ENCODE measurements at regions not wholly inside any gene's neighbourhood (a gene's known extent, or its start where the extent isn't known, plus 50 kb on each side); places are given as distances from the start of the nearest gene placed in this dataset.

GRCh38 chr13:18991060-18991459, 190.6 kb downstream of the TUBA3C start:
- peaks cover 64% of the 10 kb centered on the region for H3K9me3 ChIP-seq (ENCODE audit: control insufficient read depth, low read depth, low read length)
- H3K79me1 ChIP-seq (ENCODE audit: insufficient read depth, low read depth, low read length, poor library complexity, severe bottlenecking): no peaks in the 10 kb centered on the region
- H2BK120ac ChIP-seq (ENCODE audit: low read depth, low read length, poor library complexity, severe bottlenecking): no peak overlapping the region
- H4K8ac ChIP-seq (replicated peaks; ENCODE audit: insufficient read length, low read depth, low read length): no peak overlapping the region
- H3K79me2 ChIP-seq (ENCODE audit: insufficient read depth, low read length): no peaks in the 10 kb centered on the region
- Mint-ChIP-seq H3K36me3 (ENCODE audit: insufficient read depth in 1 of 3, low read depth in 3 of 3) (peaks cover 38 to 62% (median 52%) of the 10 kb centered on the region in 3 experiments), H3K9me3 (peaks cover 98% of the 10 kb centered on the region in 2 experiments), H3K4me3 (no peak overlapping the region), H3K4me1 (no peaks in the 10 kb centered on the region), H3K27ac (no peak overlapping the region), H3K27me3 (ENCODE audit: low read depth) (peaks cover 10% of the 10 kb centered on the region)
- no peak overlapping the region for H3K18ac ChIP-seq (ENCODE audit: insufficient read length, low read depth, low read length)
- H2BK5ac ChIP-seq (ENCODE audit: insufficient read length, low read length): no peak overlapping the region
- no peak overlapping the region for H3K56ac ChIP-seq (ENCODE audit: insufficient read length, low read depth, low read length)
- no peak overlapping the region for H2BK15ac ChIP-seq (ENCODE audit: low read depth, low read length)
- WGBS (ENCODE audit: extremely low coverage, insufficient read length, low lambda C conversion rate): no CpG with 5 or more reads among the region's 2 CpGs
- H3K14ac ChIP-seq (ENCODE audit: insufficient read depth, low read length): no peak overlapping the region
- H3K9ac ChIP-seq (ENCODE audit: extremely low read depth, insufficient read length, low read length): no peak overlapping the region
- H3K23ac ChIP-seq (ENCODE audit: insufficient read length, low read depth, low read length): no peak overlapping the region
- no peak overlapping the region for H2BK20ac ChIP-seq (ENCODE audit: low read depth, low read length, poor library complexity, severe bottlenecking)
- H2AFZ ChIP-seq (ENCODE audit: low read length): no peak overlapping the region
- H2BK12ac ChIP-seq (ENCODE audit: insufficient read length, low read depth, low read length): no peak overlapping the region
- no peak for DNase-seq
- H3K4me1 ChIP-seq (ENCODE audit: insufficient read depth, low read length): no peaks in the 10 kb centered on the region
- no peak overlapping the region for H2AK5ac ChIP-seq (ENCODE audit: insufficient read length, low read length)
- H3T11ph ChIP-seq (ENCODE audit: low read length): no peak overlapping the region
- H4K91ac ChIP-seq (ENCODE audit: insufficient read length, low read depth, low read length): no peak overlapping the region
- H4K5ac ChIP-seq (ENCODE audit: insufficient read length, low read depth, low read length): no peak overlapping the region
- TF ChIP-seq, protein P1, sequence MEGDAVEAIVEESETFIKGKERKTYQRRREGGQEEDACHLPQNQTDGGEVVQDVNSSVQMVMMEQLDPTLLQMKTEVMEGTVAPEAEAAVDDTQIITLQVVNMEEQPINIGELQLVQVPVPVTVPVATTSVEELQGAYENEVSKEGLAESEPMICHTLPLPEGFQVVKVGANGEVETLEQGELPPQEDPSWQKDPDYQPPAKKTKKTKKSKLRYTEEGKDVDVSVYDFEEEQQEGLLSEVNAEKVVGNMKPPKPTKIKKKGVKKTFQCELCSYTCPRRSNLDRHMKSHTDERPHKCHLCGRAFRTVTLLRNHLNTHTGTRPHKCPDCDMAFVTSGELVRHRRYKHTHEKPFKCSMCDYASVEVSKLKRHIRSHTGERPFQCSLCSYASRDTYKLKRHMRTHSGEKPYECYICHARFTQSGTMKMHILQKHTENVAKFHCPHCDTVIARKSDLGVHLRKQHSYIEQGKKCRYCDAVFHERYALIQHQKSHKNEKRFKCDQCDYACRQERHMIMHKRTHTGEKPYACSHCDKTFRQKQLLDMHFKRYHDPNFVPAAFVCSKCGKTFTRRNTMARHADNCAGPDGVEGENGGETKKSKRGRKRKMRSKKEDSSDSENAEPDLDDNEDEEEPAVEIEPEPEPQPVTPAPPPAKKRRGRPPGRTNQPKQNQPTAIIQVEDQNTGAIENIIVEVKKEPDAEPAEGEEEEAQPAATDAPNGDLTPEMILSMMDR (conservative IDR thresholded peaks at IDR 0.05): no peak
- no peak overlapping the region for H3K4me2 ChIP-seq (ENCODE audit: insufficient read depth, insufficient read length, low read length)
- H4K20me1 ChIP-seq (ENCODE audit: control insufficient read depth, insufficient read depth, insufficient read length): no peaks in the 10 kb centered on the region
- H3K27me3 ChIP-seq (ENCODE audit: insufficient read depth, low read length): no peaks in the 10 kb centered on the region
- no peak overlapping the region for H3K27ac ChIP-seq (ENCODE audit: insufficient read length, low read depth, low read length)
- H3K4ac ChIP-seq (ENCODE audit: low read depth, low read length): no peak overlapping the region
- H3K23me2 ChIP-seq (ENCODE audit: insufficient read length, low read depth, low read length, poor library complexity, severe bottlenecking): no peaks in the 10 kb centered on the region
